Transverse colon (tissue), 4 donors: ENCODE measurements at regions not wholly inside any gene's neighbourhood (a gene's known extent, or its start where the extent isn't known, plus 50 kb on each side); places are given as distances from the start of the nearest gene placed in this dataset.

Experiments used
- POLR2A ChIP-seq: fragments of 450-650 bp; IDR thresholded peaks from one replicate; pipeline ENCODE4 v1.6.1; 2016; ENCODE audit warnings: antibody characterized with exemption, mild to moderate bottlenecking, moderate library complexity
- POLR2AphosphoS5 ChIP-seq, 3 donors: sonication (generic); formaldehyde crosslinking; IDR thresholded peaks; one replicate each; pipeline ENCODE4 v1.6.1; 2016; ENCODE audit warnings: antibody characterized with exemption in 3 of 3
- TF ChIP-seq, protein P1 (sequence below), 5 experiments: fragments of 200-600 bp in 3 of 5; fragments of 450-650 bp in 2 of 5; sonication (generic) in 3 of 5; IDR thresholded peaks; 1 replicate in 2 of 5; 2 replicates in 3 of 5; pipeline ENCODE4 v1.5.1; 2016 to 2017; ENCODE audit warnings: antibody characterized with exemption in 5 of 5, inconsistent platforms in 3 of 5, mild to moderate bottlenecking in 2 of 5, moderate library complexity in 1 of 5

DNA sequence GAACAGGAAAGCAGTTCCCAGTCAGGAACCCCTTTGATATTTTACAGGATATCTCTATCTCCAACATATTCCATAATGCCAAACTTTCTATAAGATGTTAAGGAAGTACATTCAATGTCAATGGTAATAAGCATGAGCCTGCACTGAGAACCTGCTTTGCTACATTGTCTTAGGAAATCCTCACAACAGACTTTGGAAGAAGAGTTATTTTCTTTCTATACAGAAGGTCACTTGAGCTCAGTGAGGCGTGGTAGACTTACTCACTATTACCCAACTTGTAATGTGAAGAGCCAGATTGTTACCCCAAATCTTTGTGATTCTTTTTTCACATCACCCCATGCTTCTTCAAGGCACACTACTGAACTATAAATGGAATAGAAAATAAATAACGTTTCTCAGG is 435.9 kb downstream of the DNAH5 start:
- TF ChIP-seq, protein P1, sequence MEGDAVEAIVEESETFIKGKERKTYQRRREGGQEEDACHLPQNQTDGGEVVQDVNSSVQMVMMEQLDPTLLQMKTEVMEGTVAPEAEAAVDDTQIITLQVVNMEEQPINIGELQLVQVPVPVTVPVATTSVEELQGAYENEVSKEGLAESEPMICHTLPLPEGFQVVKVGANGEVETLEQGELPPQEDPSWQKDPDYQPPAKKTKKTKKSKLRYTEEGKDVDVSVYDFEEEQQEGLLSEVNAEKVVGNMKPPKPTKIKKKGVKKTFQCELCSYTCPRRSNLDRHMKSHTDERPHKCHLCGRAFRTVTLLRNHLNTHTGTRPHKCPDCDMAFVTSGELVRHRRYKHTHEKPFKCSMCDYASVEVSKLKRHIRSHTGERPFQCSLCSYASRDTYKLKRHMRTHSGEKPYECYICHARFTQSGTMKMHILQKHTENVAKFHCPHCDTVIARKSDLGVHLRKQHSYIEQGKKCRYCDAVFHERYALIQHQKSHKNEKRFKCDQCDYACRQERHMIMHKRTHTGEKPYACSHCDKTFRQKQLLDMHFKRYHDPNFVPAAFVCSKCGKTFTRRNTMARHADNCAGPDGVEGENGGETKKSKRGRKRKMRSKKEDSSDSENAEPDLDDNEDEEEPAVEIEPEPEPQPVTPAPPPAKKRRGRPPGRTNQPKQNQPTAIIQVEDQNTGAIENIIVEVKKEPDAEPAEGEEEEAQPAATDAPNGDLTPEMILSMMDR (IDR thresholded peaks at IDR 0.05), result no peak
- no peak for TF ChIP-seq POLR2A
- no peak for TF ChIP-seq POLR2AphosphoS5 (IDR thresholded peaks at IDR 0.05)
